ENCODE measurements at regions not wholly inside any gene's neighbourhood (a gene's known extent, or its start where the extent isn't known, plus 50 kb on each side); places are given as distances from the start of the nearest gene placed in this dataset.

GRCh38 chr13:50518131-50518530, 325.4 kb downstream of the DLEU7 start:
- DNase-seq (ENCODE audit: extremely low read depth, low read depth) = no peak
- TF ChIP-seq CTCF (IDR thresholded peaks at IDR 0.05; ENCODE audit: low read depth, low read length, missing control alignments) = no peak

GRCh38 chr13:50518781-50519201, 324.7 kb downstream of the DLEU7 start:
- no peak for TF ChIP-seq CTCF (IDR thresholded peaks at IDR 0.05; ENCODE audit: low read depth, low read length, missing control alignments)
- H3K4me3 ChIP-seq (replicated peaks; ENCODE audit: low read depth, low read length) = no peak overlapping the region
- DNase-seq (ENCODE audit: extremely low read depth, low read depth) = no peak

More at GRCh38 chr13:50518131-50518530, 325.4 kb downstream of the DLEU7 start:
- no peak overlapping the region for H3K4me3 ChIP-seq (replicated peaks; ENCODE audit: low read depth, low read length)

- DNase-seq (ENCODE audit: extremely low read depth, low read depth) = no peak
- no peak overlapping the region for H3K4me3 ChIP-seq (replicated peaks; ENCODE audit: low read depth, low read length)
- TF ChIP-seq CTCF (IDR thresholded peaks at IDR 0.05; ENCODE audit: low read depth, low read length, missing control alignments) = no peak
Observed at GRCh38 chr13:50519866-50520265, 323.6 kb downstream of the DLEU7 start.

GRCh38 chr13:50521006-50521830, 322.3 kb downstream of the DLEU7 start:
- no peak for DNase-seq (ENCODE audit: extremely low read depth, low read depth)

GRCh38 chr13:50521831-50522149, 321.7 kb downstream of the DLEU7 start:
- no peak for TF ChIP-seq CTCF (IDR thresholded peaks at IDR 0.05; ENCODE audit: low read depth, low read length, missing control alignments)
- DNase-seq (ENCODE audit: extremely low read depth, low read depth) = no peak
- H3K4me3 ChIP-seq (replicated peaks; ENCODE audit: low read depth, low read length) = no peak overlapping the region

More at GRCh38 chr13:50521006-50521830, 322.3 kb downstream of the DLEU7 start:
- TF ChIP-seq CTCF (IDR thresholded peaks at IDR 0.05; ENCODE audit: low read depth, low read length, missing control alignments) = no peak
- no peak overlapping the region for H3K4me3 ChIP-seq (replicated peaks; ENCODE audit: low read depth, low read length)

GRCh38 chr13:50522506-50522905, 321.0 kb downstream of the DLEU7 start:
- DNase-seq (ENCODE audit: extremely low read depth, low read depth) = no peak
- TF ChIP-seq CTCF (IDR thresholded peaks at IDR 0.05; ENCODE audit: low read depth, low read length, missing control alignments) = no peak
- H3K4me3 ChIP-seq (replicated peaks; ENCODE audit: low read depth, low read length) = no peak overlapping the region
